GM12874 (cell line): ENCODE measurements at regions not wholly inside any gene's neighbourhood (a gene's known extent, or its start where the extent isn't known, plus 50 kb on each side); places are given as distances from the start of the nearest gene placed in this dataset.

Experiments used
- TF ChIP-seq, protein P1 (sequence below): IDR thresholded peaks from 2 replicates; pipeline ENCODE4 v1.5.1; 2011; ENCODE audit warnings: low read depth, mild to moderate bottlenecking, control low read depth, low read length, moderate library complexity; ENCODE audit not compliant: insufficient read depth

DNA sequence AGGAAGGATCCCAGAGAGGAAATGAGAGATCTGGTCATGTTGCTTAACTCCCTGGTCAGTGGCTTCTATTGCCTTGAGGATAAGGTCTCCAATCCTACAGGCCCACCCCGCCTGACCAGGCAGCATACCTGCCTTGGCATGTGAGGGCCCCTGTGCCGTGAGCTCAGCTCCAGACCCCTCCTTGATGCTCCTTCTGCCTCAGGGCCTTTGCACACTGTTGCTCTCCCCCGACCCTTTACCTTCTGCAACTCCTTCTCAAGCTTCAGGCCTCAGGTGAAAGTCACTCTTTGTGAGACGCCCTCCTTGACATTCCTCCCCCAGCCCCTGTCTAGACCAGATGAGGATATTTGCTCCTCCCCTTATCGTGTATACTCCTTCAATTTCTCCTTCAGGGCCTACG is 62.8 kb downstream of the FAM241B start:
- TF ChIP-seq, protein P1, sequence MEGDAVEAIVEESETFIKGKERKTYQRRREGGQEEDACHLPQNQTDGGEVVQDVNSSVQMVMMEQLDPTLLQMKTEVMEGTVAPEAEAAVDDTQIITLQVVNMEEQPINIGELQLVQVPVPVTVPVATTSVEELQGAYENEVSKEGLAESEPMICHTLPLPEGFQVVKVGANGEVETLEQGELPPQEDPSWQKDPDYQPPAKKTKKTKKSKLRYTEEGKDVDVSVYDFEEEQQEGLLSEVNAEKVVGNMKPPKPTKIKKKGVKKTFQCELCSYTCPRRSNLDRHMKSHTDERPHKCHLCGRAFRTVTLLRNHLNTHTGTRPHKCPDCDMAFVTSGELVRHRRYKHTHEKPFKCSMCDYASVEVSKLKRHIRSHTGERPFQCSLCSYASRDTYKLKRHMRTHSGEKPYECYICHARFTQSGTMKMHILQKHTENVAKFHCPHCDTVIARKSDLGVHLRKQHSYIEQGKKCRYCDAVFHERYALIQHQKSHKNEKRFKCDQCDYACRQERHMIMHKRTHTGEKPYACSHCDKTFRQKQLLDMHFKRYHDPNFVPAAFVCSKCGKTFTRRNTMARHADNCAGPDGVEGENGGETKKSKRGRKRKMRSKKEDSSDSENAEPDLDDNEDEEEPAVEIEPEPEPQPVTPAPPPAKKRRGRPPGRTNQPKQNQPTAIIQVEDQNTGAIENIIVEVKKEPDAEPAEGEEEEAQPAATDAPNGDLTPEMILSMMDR, result no peak

DNA sequence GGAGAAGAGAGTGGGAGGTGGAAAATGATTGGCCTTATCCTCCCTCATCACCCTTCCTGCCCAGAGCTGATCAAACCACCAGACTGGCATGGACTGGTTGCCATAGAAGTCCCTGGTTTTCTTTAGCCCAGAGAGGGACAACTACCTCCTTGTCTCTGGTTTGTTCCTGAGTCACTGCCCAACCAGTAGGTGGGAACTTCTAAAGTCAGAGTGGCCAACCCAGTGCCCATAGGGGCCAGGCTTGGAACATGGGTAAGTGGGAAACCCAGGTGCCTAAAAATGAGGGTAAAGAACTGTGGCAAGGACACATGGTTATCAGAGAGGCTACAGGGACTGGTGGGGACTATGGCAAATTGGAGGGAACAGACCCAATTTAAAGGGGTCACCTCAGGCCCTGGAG is 63.8 kb downstream of the FAM241B start:
- TF ChIP-seq, protein P1, result no peak

DNA sequence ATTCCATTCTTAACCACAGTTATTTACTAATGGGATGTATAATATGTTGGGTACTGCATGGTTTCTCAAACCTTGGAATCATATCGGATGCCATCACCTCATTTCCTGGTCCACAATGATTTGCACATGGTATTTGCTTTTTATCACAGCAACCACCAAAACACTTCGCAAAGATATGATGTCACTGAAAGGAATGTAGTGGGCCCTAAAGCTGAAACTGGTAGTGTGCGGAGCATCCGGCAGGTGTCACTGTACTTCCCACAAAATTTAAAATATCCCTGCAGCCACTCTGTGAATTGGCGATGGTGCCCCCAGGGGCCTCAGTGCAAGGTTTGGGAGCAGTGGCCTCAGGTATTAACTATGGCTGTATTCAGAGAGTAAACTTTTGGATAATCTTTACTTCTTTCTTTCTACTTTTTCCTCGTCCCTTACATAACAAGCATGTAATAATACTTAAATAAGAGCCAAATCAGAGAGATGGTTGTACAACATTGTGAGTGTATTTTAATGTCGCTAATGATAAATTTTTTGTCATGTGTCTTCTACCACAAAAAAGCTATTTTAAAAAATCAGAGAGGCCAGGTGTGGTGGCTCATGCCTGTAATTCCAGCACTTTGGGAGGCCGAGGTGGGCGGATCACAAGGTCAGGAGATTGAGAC is 66.2 kb downstream of the FAM241B start:
- TF ChIP-seq, protein P1, result peak; percentile 60

DNA sequence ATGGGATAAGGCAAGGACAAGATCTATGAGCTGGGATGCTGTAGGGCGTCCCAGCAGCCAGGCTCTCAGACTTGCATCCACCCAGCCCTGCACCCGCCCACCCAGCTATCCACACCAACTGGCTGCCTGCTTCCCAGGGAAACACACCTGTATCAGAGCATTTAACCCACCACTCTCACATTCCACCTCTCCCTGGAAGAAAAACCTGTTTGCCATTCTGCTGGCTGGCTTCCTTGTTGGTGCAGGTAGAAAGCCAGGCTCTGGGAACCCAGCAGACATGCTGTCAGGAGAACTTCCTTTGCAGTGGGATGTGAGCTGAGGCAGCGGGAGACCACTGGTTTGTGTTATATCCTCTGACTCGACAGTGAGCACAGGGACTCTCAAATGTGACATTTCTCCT is 67.0 kb downstream of the FAM241B start:
- TF ChIP-seq, protein P1, result no peak

DNA sequence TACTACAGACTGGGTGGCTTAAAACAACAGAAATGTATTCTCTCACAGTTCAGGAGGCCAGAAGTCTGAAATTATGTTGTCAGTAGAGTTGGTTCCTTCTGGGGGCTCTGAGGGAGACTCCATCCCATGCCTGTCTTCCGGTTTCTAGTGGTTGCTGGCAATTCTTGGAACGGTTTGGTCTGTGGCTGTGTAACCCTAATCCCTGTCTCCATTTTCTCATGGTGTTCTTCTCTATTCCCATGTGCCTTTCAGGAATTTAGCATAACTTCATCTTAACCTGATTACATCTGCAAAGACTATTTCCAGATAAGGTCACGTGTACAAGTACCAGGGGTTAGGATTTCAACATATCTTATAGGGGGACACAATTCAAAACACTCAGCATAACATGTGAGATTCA is 73.2 kb downstream of the FAM241B start:
- TF ChIP-seq, protein P1, result no peak

DNA sequence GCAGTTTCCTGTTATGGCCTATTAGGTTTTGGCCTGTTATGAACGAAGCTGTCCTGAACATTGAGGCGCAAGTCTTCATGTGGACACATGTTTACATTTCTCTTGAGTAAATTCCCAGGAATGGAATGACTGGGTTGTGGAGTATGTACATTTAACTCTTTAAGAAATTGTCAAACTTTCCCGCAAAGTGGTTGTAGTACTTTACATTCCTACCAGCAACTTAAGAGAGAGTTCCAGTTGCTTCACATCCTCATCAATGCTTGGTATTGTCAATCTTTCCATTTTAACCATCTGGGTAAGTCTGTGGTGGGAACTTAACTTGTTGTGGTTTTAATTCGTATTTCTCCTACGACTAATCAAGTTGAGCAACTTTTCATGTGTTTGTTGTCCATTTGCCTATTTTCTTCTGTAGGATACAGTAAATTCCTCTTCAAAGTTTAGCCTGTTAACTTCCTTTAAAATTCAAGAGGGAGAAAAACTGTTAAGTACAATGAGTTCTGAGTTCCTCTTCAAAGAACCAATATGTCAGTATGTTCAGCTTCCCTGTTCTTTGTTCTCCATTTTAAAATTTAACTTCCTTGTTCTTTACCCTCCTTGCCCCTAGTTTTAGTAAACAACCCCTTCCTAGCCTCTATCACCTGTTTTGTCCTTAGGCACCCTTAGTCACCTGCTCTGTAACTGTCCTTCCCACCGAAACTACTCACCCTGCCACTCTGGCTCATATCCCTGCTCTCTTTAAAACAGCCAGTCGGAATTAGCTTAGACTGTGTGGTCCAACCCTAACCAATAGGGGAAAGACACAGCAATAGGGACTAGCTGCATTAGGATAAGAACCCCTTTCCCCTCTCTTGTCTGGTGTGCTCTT is 74.0 kb downstream of the FAM241B start:
- TF ChIP-seq, protein P1, result no peak

DNA sequence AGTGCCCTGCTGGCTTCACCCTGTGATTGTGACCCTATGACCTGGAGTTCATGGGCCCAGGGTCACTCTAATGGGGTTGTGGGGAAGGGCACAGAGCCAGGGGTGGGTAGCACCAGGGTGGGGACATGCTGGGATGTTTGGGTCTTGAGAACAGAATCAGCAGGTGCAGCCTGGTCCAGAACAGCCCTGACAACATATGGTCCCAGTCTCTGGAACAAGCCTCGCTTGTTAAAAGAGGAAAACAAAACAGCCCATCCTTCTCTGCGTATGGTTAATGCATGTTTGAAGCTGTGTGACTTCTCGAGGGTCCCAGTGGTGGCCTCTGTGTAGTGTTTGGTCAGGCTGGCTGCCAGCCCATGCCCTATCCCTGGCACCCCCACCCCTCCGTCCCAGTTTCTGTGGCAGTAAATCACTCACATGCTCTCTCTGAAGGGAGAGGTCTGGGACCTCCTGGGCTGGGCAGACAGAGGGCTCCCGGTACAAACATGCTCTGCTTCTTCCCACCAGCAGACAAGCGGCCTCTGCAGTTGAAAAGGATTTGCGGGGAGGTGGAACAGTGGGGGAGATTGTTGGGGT is 79.4 kb downstream of the FAM241B start:
- TF ChIP-seq, protein P1, result no peak
